ENCODE measurements at regions not wholly inside any gene's neighbourhood (a gene's known extent, or its start where the extent isn't known, plus 50 kb on each side); places are given as distances from the start of the nearest gene placed in this dataset.

GRCh38 chr19:42653841-42654240 is 59.1 kb upstream of the CEACAM8 start:
- TF ChIP-seq, protein P1, sequence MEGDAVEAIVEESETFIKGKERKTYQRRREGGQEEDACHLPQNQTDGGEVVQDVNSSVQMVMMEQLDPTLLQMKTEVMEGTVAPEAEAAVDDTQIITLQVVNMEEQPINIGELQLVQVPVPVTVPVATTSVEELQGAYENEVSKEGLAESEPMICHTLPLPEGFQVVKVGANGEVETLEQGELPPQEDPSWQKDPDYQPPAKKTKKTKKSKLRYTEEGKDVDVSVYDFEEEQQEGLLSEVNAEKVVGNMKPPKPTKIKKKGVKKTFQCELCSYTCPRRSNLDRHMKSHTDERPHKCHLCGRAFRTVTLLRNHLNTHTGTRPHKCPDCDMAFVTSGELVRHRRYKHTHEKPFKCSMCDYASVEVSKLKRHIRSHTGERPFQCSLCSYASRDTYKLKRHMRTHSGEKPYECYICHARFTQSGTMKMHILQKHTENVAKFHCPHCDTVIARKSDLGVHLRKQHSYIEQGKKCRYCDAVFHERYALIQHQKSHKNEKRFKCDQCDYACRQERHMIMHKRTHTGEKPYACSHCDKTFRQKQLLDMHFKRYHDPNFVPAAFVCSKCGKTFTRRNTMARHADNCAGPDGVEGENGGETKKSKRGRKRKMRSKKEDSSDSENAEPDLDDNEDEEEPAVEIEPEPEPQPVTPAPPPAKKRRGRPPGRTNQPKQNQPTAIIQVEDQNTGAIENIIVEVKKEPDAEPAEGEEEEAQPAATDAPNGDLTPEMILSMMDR (IDR thresholded peaks at IDR 0.05), result no peak
- no peak overlapping the region for H3K4me3 ChIP-seq
- ATAC-seq, result no peak
- H3K27ac ChIP-seq, result no peak overlapping the region
- no peaks in the 10 kb centered on the region for H3K4me1 ChIP-seq
- no peaks in the 10 kb centered on the region for H3K9me3 ChIP-seq
- no peaks in the 10 kb centered on the region for H3K36me3 ChIP-seq
- no peak for DNase-seq
- H3K27me3 ChIP-seq, result no peaks in the 10 kb centered on the region
- intact Hi-C loops (cut with DNase I), result no loop called here

- TF ChIP-seq, protein P1 (IDR thresholded peaks at IDR 0.05), result no peak
- ATAC-seq (no peak), DNase-seq (no peak)
- H3K4me3 ChIP-seq, result no peak overlapping the region
- H3K4me1 ChIP-seq, result no peaks in the 10 kb centered on the region
- intact Hi-C loops (cut with DNase I), result no loop called here
- no peaks in the 10 kb centered on the region for H3K27me3 ChIP-seq
- H3K9me3 ChIP-seq, result no peaks in the 10 kb centered on the region
- no peaks in the 10 kb centered on the region for H3K36me3 ChIP-seq
- no peak overlapping the region for H3K27ac ChIP-seq
Measured at GRCh38 chr19:42652021-42652420, 57.3 kb upstream of the CEACAM8 start.
